GM23338 (cell line): ENCODE measurements at regions not wholly inside any gene's neighbourhood (a gene's known extent, or its start where the extent isn't known, plus 50 kb on each side); places are given as distances from the start of the nearest gene placed in this dataset.

ENCODE experiments used
- ATAC-seq: fragments of 200-7000 bp; cut with Tn5 transposase; 3 replicates; pipeline ENCODE4 v1.9.1; 2020
- DNase-seq: peaks from one replicate; pipeline ENCODE4 v3.0.0-alpha.2; 2015; ENCODE audit warnings: low spot score
- H2AFZ ChIP-seq: fragments of 200-600 bp; sonication (generic); 2 replicates; pipeline ENCODE4 v1.8.0; 2016; ENCODE audit warnings: antibody characterized with exemption, mild to moderate bottlenecking, moderate library complexity
- H3F3A ChIP-seq: fragments of 200-600 bp; sonication (generic); replicated peaks from 2 replicates; pipeline ENCODE4 v1.8.0; 2017; ENCODE audit warnings: antibody characterized with exemption, mixed run types, low read depth
- H3K27ac ChIP-seq: fragments of 200-600 bp; sonication (generic); 2 replicates; pipeline ENCODE4 v1.6.1; 2016; ENCODE audit warnings: low read depth
- H3K27me3 ChIP-seq: fragments of 200-600 bp; sonication (generic); 2 replicates; pipeline ENCODE4 v1.8.0; 2016; ENCODE audit warnings: mild to moderate bottlenecking, mixed run types, moderate library complexity; ENCODE audit not compliant: insufficient read depth
- H3K36me3 ChIP-seq: fragments of 200-600 bp; sonication (generic); 2 replicates; pipeline ENCODE4 v1.8.0; 2016; ENCODE audit warnings: mild to moderate bottlenecking; ENCODE audit not compliant: insufficient read depth
- H3K4me1 ChIP-seq: fragments of 200-600 bp; sonication (generic); 2 replicates; pipeline ENCODE4 v1.8.0; 2016; ENCODE audit warnings: mild to moderate bottlenecking, moderate library complexity; ENCODE audit not compliant: insufficient read depth
- H3K4me2 ChIP-seq: fragments of 200-600 bp; sonication (generic); 2 replicates; pipeline ENCODE4 v1.7.1; 2017; ENCODE audit warnings: mixed run types
- H3K4me3 ChIP-seq: fragments of 200-600 bp; sonication (generic); 2 replicates; pipeline ENCODE4 v1.6.1; 2016; ENCODE audit warnings: mixed run types
- H3K79me2 ChIP-seq: fragments of 200-600 bp; sonication (generic); replicated peaks from 2 replicates; pipeline ENCODE4 v1.8.0; 2017; ENCODE audit warnings: mild to moderate bottlenecking; ENCODE audit not compliant: insufficient read depth
- H3K9me2 ChIP-seq: fragments of 200-600 bp; sonication (generic); 2 replicates; pipeline ENCODE4 v1.8.0; 2017; ENCODE audit not compliant: insufficient read depth
- H4K20me1 ChIP-seq: fragments of 200-600 bp; sonication (generic); replicated peaks from 2 replicates; pipeline ENCODE4 v1.8.0; 2017; ENCODE audit warnings: mild to moderate bottlenecking; ENCODE audit not compliant: insufficient read depth
- H3K27ac Mint-ChIP-seq: 2 replicates; pipeline ENCODE4 v1.8.0; 2020; ENCODE audit warnings: inconsistent platforms, mild to moderate bottlenecking, moderate library complexity, mixed read lengths
- H3K27me3 Mint-ChIP-seq: 3 replicates; pipeline ENCODE4 v1.8.0; 2022; ENCODE audit warnings: low read depth, mild to moderate bottlenecking, moderate library complexity, mixed read lengths, inconsistent platforms; ENCODE audit not compliant: insufficient read depth, poor library complexity
- H3K36me3 Mint-ChIP-seq: 3 replicates; pipeline ENCODE4 v1.8.0; 2021; ENCODE audit warnings: low read depth, mild to moderate bottlenecking, inconsistent platforms, moderate library complexity, mixed read lengths
- H3K4me1 Mint-ChIP-seq: 3 replicates; pipeline ENCODE4 v1.8.0; 2020; ENCODE audit warnings: mild to moderate bottlenecking, inconsistent platforms, mixed read lengths
- H3K4me3 Mint-ChIP-seq: 3 replicates; pipeline ENCODE4 v1.8.0; 2021; ENCODE audit warnings: moderate library complexity, mild to moderate bottlenecking, inconsistent platforms, mixed read lengths
- H3K9me3 Mint-ChIP-seq: 3 replicates; pipeline ENCODE4 v1.8.0; 2020; ENCODE audit warnings: moderate library complexity, mild to moderate bottlenecking, inconsistent platforms, mixed read lengths
- JUNB ChIP-seq: IDR thresholded peaks from one replicate; pipeline ENCODE4 v1.6.1; 2016; ENCODE audit warnings: antibody characterized with exemption; ENCODE audit not compliant: unreplicated experiment
- POLR2AphosphoS5 ChIP-seq: IDR thresholded peaks from 2 replicates; pipeline ENCODE4 v1.6.1; 2016; ENCODE audit warnings: antibody characterized with exemption, low read depth
- STAT1 ChIP-seq: IDR thresholded peaks from one replicate; pipeline ENCODE4 v1.6.1; 2016; ENCODE audit warnings: antibody characterized with exemption; ENCODE audit not compliant: unreplicated experiment
- ZNF114 ChIP-seq: fragments of 250-450 bp; sonication (Bioruptor Pico); IDR thresholded peaks from 2 replicates; pipeline ENCODE4 v1.5.0; 2020; ENCODE audit warnings: mild to moderate bottlenecking, moderate library complexity
- ZNF331 ChIP-seq: fragments of 250-450 bp; sonication (Bioruptor Pico); IDR thresholded peaks from 2 replicates; pipeline ENCODE4 v1.5.0; 2020; ENCODE audit warnings: low read depth, mild to moderate bottlenecking, moderate library complexity
- TF ChIP-seq, protein P1 (sequence below): IDR thresholded peaks from 2 replicates; pipeline ENCODE4 v1.6.1; 2016; ENCODE audit warnings: antibody characterized with exemption
- TF ChIP-seq, protein P2 (sequence below): IDR thresholded peaks from one replicate; pipeline ENCODE4 v1.6.1; 2018; ENCODE audit warnings: antibody characterized with exemption; ENCODE audit not compliant: unreplicated experiment
- TF ChIP-seq, protein P3 (sequence below), 2 experiments: fragments of 200-600 bp in 1 of 2; sonication (generic) in 1 of 2; conservative IDR thresholded peaks; 2 replicates each; pipeline versions ENCODE4 v1.5.1 to v1.6.1; 2016 to 2017; ENCODE audit warnings: antibody characterized with exemption in 2 of 2, low read depth in 2 of 2, mild to moderate bottlenecking in 2 of 2, moderate library complexity in 1 of 2

DNA sequence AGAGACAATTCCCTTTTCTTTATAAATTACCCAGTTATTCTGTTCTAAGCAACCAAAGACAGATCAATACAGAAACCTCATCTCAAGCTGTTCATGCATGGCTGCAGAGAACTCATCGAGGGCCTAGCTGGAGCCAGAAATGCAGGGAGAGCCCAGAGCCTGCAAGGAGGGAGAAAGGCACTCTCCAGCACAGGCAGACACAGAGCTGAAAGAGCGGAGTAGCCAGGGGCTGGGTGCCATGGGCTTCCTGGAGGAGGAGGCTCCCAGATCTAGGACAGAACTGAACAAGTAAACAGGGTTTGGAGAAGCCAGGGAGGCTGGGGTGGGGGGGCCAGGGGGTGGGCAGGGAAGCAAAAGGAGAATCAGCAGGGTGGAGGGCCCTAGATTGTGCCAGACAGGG, 144.2 kb upstream of the ZNF507 start (continued):
- TF ChIP-seq, protein P1, sequence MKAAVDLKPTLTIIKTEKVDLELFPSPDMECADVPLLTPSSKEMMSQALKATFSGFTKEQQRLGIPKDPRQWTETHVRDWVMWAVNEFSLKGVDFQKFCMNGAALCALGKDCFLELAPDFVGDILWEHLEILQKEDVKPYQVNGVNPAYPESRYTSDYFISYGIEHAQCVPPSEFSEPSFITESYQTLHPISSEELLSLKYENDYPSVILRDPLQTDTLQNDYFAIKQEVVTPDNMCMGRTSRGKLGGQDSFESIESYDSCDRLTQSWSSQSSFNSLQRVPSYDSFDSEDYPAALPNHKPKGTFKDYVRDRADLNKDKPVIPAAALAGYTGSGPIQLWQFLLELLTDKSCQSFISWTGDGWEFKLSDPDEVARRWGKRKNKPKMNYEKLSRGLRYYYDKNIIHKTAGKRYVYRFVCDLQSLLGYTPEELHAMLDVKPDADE = no peak
- TF ChIP-seq, protein P2, sequence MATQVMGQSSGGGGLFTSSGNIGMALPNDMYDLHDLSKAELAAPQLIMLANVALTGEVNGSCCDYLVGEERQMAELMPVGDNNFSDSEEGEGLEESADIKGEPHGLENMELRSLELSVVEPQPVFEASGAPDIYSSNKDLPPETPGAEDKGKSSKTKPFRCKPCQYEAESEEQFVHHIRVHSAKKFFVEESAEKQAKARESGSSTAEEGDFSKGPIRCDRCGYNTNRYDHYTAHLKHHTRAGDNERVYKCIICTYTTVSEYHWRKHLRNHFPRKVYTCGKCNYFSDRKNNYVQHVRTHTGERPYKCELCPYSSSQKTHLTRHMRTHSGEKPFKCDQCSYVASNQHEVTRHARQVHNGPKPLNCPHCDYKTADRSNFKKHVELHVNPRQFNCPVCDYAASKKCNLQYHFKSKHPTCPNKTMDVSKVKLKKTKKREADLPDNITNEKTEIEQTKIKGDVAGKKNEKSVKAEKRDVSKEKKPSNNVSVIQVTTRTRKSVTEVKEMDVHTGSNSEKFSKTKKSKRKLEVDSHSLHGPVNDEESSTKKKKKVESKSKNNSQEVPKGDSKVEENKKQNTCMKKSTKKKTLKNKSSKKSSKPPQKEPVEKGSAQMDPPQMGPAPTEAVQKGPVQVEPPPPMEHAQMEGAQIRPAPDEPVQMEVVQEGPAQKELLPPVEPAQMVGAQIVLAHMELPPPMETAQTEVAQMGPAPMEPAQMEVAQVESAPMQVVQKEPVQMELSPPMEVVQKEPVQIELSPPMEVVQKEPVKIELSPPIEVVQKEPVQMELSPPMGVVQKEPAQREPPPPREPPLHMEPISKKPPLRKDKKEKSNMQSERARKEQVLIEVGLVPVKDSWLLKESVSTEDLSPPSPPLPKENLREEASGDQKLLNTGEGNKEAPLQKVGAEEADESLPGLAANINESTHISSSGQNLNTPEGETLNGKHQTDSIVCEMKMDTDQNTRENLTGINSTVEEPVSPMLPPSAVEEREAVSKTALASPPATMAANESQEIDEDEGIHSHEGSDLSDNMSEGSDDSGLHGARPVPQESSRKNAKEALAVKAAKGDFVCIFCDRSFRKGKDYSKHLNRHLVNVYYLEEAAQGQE = no peak
- TF ChIP-seq STAT1 (no peak), ZNF331 (CRISPR knock-in tag) (no peak)

DNA sequence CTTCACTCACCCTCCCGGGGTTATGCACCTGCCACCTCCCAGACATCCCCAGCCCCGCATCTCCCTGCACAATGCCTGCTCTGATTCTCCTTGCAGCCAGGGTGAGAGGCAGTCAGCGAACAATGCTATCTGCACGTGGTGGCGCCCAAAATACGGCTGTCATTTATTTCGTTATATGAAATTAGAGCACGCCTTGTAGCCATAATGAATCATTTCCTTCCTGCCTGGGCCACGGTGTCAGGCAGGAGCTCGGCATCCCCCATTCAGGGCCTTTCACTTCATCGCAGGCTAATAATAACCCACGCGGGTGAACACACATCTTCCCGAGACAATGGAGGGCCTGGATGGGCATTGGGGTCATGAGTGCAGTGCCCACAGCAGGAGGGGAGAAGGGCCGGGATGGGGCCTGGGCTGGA, 143.8 kb upstream of the ZNF507 start:
- DNase-seq = no peak
- ATAC-seq = no peak
- no peaks in the 10 kb centered on the region for H3K27me3 Mint-ChIP-seq
- TF ChIP-seq ZNF114 (no peak), ZNF331 (CRISPR knock-in tag) (no peak), STAT1 (no peak), JUNB (no peak), POLR2AphosphoS5 (no peak)
- TF ChIP-seq, protein P3, sequence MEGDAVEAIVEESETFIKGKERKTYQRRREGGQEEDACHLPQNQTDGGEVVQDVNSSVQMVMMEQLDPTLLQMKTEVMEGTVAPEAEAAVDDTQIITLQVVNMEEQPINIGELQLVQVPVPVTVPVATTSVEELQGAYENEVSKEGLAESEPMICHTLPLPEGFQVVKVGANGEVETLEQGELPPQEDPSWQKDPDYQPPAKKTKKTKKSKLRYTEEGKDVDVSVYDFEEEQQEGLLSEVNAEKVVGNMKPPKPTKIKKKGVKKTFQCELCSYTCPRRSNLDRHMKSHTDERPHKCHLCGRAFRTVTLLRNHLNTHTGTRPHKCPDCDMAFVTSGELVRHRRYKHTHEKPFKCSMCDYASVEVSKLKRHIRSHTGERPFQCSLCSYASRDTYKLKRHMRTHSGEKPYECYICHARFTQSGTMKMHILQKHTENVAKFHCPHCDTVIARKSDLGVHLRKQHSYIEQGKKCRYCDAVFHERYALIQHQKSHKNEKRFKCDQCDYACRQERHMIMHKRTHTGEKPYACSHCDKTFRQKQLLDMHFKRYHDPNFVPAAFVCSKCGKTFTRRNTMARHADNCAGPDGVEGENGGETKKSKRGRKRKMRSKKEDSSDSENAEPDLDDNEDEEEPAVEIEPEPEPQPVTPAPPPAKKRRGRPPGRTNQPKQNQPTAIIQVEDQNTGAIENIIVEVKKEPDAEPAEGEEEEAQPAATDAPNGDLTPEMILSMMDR (conservative IDR thresholded peaks at IDR 0.05; ENCODE audit: low read depth in 2 of 2) = no peak
- TF ChIP-seq, protein P2 = no peak
- TF ChIP-seq, protein P1 = no peak

More for the DNA sequence above, 143.8 kb upstream of the ZNF507 start:
- H3K36me3 ChIP-seq = no peaks in the 10 kb centered on the region
- no peak overlapping the region for H3K4me2 ChIP-seq
- H3K9me2 ChIP-seq = no peaks in the 10 kb centered on the region
- no peaks in the 10 kb centered on the region for H3K79me2 ChIP-seq
- H3K4me1 Mint-ChIP-seq = no peaks in the 10 kb centered on the region
- no peak overlapping the region for H3K27ac ChIP-seq
- H2AFZ ChIP-seq = no peak overlapping the region
- H3K4me3 Mint-ChIP-seq = no peak overlapping the region
- no peaks in the 10 kb centered on the region; the same call in 2 of the 3 replicates for H3K36me3 Mint-ChIP-seq
- H3F3A ChIP-seq = no peaks in the 10 kb centered on the region
- H3K27ac Mint-ChIP-seq = no peak overlapping the region
- H3K4me1 ChIP-seq = no peaks in the 10 kb centered on the region
- no peak overlapping the region for H3K4me3 ChIP-seq
- H3K27me3 ChIP-seq = no peaks in the 10 kb centered on the region
- H4K20me1 ChIP-seq = no peaks in the 10 kb centered on the region
- H3K9me3 Mint-ChIP-seq = no peaks in the 10 kb centered on the region; the same call in 2 of the 3 replicates
